Activated T-helper 1 cell treated with anti-CD3 and anti-CD28 coated beads, Interleukin-2, amount 50 U/mL, for 16 hours (primary cell): ENCODE measurements at regions not wholly inside any gene's neighbourhood (a gene's known extent, or its start where the extent isn't known, plus 50 kb on each side); places are given as distances from the start of the nearest gene placed in this dataset.
"Not testable (repeated sequence)": the region's sequence is repeated elsewhere in the genome, so short reads cannot be mapped to it uniquely, and the experiment has no call there.

ENCODE experiments used
- DNase-seq, 2 donors: peaks; one replicate each; pipeline ENCODE4 v3.0.0-alpha.2; 2020; ENCODE audit warnings: low read depth in 1 of 2, low spot score in 1 of 2

DNA sequence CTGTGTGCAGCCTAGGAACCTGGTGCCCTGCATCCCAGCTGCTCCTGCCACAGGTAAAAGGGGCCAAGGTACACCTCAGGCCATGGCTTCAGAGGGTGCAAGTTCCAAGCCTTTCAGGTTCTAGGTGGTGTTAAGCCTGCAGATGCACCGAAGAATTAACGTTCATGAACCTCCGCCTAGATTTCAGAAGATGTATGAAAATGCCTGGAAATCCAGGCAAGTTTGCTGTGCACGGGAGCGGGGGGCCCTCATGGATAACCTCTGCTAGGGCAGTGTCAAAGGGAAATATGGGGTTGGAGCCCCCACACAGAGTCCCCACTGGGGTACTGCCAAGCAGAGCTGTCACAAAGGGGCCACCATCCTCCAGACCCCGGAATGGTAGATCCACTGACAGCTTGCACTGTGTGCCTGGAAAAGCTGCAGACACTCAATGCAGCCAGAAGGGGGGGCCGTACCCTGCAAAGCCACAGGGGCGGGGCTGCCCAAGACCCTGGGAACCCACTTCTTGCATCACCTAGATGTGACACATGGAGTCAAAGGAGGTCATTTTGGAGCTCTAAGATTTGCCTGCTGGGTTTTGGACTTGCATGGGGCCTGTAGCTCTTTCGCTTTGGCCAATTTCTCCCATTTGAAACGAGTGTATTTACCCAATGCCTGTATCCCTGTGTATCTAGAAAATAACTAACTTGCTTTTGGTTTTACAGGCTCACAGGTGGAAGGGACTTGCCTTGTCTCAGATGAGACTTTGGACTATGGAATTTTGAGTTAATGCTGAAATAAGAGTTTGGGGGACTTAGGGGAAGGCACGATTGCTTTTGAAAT lies 145.2 kb upstream of the C1QTNF3 start:
- peak in 1 of 2 donors; percentile 36 for DNase-seq

DNA sequence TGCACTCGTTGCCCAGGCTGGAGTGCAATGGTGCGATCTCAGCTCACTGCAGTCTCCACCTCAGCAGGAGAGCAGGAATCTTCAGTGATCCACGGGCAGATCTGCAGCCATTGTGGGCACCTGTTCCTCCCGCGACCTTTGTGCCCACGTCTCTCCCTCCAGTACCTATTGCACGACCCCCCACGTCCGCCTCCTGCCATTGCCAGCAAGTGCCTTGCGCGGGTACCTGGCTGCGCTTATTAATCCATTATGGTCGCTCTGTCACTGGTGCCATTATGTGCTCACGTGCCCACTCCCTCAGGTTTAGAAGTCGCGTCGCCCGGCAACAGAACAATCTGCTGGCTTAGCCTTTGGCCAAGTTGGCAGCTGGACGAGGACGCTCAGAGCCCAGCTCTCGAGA lies 146.2 kb upstream of the C1QTNF3 start:
- DNase-seq = not testable (repeated sequence)

DNA sequence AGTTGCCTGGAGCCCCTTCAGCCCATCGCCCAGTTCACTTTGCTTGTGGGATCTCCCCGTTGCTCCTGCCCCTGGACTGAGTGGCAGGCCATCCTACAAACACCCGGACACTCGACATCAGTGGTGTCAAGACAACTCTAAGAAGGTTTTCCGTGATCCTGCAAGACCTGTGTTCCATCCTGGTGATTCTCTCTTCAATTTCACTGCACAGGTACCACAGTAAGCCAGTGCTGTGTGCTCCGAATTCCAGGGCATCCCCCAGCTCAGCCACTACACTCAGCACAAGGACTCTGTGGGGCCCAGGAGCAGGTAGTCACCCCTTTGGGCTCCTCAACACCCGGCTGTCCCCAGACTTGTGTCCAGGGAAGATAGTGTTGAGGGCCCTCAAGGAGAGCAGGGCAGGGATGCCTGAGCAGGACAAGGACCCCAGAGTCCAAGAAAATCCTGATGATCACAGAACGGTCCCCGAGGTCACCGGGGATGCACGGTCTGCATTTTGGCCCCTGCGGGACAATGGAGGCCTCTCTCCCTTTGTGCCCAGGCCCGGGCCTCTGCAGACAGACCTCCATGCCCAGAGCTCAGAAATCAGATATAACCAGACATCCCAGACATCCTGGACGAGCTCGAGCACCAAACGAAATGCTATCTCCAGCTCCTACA lies 146.9 kb upstream of the C1QTNF3 start:
- not testable (repeated sequence) for DNase-seq

DNA sequence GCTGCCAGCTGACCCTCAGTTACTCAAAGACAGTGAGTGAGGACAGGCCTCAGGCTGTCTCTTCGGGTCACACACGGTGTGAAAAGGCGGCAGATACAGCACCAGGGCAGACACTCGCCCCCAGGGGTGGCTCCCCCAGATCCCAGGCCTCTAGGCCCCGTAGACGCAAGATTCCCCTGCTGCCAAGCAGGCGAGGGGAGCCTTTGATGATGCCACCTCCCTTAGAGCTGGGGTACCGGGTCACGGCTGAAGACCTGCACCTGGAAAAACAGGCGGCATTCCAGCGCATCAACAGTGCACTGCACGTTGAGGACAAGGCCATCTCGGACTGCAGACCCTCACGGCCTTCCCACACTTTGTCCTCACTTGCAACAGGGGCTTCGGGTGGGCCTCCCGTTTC lies 147.5 kb upstream of the C1QTNF3 start:
- not testable (repeated sequence) for DNase-seq

DNA sequence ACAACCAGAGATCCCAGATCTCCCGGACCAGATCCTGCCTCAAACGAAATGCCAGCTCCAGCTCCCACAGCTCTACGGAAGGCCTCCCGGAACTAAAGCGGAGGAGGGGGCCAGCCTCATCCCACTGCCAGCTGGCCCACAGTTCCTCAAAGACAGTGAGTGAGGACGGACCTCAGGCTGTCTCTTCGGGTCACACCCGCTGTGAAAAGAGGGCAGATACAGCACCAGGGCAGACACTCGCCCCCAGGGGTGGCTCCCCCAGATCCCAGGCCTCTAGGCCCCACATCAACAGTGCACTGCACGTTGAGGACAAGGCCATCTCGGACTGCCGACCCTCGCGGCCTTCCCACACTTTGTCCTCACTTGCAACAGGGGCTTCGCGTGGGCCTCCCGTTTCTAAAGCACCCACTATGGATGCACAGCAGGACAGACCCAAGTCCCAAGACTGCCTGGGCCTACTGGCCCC lies 148.3 kb upstream of the C1QTNF3 start:
- peak in 1 of 2 donors; percentile 20 for DNase-seq

DNA sequence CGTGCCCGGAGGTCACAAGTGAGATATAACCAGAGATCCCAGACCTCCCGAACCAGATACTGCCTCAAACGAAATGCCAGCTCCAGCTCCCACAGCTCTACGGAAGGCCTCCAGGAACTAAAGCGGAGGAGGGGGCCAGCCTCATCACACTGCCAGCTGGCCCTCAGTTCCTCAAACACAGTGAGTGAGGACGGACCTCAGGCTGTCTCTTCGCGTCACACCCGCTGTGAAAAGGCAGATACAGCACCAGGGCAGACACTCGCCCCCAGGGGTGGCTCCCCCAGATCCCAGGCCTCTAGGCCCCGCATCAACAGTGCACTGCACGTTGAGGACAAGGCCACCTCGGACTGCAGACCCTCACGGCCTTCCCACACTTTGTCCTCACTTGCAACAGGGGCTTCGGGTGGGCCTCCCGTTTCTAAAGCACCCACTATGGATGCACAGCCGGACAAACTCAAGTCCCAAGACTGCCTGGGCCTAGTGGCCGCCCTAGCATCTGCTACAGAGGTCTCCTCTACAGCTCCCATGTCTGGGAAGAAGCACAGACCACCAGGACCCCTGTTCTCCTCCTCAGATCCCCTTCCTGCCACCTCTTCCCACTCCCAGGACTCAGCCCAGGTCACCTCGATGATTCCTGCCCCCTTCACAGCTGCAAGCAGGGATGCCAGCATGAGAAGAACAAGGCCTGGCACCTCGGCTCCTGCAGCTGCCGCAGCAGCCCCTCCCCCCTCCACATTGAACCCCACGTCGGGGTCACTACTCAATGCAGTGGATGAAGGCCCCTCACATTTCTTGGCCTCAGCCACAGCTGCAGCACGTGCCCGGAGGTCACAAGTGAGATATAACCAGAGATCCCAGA lies 149.3 kb upstream of the C1QTNF3 start:
- DNase-seq = not testable (repeated sequence)

DNA sequence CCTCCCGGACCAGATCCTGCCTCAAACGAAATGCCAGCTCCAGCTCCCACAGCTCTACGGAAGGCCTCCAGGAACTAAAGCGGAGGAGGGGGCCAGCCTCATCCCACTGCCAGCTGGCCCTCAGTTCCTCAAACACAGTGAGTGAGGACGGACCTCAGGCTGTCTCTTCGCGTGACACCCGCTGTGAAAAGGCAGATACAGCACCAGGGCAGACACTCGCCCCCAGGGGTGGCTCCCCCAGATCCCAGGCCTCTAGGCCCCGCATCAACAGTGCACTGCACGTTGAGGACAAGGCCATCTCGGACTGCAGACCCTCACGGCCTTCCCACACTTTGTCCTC lies 149.9 kb upstream of the C1QTNF3 start:
- DNase-seq = not testable (repeated sequence)

DNA sequence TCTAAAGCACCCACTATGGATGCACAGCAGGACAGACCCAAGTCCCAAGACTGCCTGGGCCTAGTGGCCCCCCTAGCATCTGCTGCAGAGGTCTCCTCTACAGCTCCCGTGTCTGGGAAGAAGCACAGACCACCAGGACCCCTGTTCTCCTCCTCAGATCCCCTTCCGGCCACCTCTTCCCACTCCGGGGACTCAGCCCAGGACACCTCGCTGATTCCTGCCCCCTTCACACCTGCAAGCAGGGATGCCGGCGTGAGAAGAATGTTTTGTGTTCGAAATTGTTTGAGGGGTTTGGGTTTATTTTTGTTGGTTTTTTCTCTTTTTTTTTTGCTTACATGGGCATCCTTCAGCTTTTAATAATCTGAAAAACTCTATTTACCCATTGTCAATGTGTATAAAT lies 150.3 kb upstream of the C1QTNF3 start:
- not testable (repeated sequence) for DNase-seq

DNA sequence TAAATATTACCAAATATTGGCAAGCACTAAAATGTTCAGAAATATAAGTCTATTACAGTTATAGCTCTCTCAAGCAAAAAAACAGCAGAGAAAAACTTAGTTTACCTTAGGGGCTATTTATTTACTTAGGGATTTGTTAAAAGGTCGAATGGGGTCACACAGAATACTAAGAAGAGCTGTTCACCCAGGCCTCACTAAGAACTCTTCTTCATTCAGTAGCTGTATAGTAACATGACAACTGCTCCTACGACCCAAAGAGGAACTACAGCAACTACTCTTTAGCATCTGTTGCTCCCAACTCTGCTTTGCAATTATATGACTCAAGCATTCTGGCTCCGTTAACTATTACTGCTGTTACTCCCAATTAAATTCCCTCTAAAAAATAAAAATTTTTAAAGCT lies 150.8 kb upstream of the C1QTNF3 start:
- DNase-seq = not testable (repeated sequence)

DNA sequence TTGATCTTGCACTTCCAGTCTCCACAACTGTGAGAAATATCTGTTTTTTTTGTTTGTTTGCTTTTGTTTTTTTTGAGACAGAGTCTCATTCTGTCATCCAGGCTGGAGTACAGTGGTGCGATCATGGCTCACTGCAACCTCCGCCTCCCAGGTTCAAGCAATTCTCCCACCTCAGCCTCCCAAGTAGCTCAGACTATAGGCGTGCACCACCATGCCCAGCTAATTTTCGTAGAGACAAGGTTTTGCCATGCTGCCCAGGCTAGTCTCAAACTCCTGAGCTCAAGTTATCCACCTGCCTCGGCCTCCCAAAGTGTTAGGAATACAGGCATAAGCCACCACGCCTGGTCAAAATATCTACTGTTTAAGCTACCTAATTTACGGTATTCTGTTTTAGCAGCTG lies 153.1 kb upstream of the C1QTNF3 start:
- not testable (repeated sequence) for DNase-seq

DNA sequence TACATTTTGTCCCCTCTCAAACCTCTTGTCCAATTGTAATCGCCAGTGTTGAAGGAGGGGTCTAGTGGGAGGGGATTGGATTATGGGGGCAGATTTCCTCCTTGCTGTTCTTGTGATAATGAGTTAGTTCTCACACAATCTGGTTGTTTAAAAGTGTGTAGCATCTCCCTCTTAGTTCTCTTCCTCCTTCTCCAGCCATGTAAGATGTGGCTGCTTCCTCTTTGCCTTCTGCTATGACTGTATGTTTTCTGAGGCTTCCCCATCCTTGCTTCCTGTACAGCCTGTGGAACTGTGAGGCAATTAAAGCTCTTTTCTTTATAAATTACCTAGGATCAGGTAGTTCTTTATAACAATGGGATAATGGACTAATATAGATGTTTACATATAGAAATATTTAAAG lies 162.3 kb upstream of the C1QTNF3 start:
- not testable (repeated sequence) for DNase-seq

DNA sequence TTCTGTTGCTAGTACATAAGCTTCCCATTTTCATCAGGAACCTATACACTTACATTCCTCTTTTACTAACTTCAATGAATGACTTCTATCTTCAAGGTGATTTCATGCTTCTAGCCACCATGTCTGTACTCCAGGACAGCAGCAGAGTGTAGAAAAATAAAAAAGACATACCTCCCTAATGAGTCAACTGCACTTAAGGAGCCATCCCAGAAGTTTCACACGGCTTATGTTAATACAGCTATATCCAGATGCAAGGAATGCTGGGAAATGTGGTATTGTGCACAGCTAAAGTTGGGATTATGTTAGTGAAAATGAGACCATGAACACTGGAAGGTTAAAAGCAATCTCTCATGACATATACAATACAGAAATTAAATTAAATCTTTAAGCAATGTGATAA lies 174.4 kb upstream of the C1QTNF3 start:
- DNase-seq = not testable (repeated sequence)

DNA sequence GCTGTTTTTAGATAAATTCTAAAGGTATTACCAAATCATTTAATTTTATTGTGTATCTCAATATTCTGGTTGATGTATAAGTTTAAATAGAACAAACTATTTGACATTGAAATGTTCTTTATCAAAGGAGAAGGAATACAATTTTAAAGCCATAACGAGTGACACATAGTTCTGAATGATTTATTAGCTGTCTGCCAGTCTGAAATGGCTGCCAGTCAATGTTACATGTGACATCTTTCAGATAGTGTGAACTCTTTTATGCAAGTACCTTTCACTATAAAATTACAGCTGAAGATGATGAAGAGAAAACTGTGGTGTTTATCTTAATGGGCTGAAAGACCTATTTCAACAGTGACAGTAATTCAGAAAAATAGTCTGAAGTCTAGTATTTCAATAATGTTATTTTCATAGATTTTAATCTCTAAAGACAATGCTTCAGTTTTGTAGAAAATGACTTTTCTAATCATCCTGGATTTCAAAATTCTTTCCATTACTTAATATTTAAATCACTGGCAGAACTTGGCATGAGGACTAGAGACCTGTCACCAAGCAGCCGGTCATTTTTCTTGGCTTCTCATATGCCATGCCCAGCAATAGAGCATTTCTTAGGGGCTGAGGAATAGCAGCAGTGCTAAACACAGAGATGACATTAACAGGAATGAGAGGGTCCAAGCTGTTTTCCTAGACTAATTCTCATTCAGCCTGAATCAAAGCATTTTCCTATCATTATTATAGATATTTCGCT lies 178.5 kb upstream of the C1QTNF3 start:
- DNase-seq = not testable (repeated sequence)

DNA sequence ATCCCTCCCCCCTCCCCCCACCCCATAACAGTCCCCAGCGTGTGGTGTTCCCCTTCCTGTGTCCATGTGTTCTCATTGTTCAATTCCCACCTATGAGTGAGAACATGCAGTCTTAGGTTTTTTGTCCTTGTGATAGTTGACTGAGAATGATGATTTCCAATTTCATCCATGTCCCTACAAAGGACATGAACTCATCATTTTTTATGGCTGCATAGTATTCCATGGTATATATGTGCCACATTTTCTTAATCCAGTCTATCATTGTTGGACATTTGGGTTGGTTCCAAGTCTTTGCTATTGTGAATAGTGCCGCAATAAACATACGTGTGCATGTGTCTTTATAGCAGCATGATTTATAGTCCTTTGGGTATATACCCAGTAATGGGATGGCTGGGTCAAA lies 180.1 kb upstream of the C1QTNF3 start:
- DNase-seq = not testable (repeated sequence)

DNA sequence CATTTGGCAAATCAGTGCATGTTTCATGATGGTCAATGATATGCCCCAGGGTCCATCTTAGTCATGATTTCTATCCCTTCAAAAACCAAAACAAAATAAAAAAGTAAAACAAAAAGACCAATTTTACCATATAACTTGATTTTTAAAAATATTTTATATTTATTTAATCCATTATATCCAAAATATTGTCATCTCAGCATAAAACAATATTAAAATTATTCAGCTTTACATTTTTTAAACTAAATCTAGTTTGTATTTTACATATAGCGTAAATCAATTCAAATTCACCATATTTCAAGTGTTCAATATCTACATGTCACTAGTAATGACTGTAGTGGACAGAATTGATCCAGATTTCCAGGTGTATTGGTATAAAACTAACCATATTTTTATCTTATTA lies 187.4 kb upstream of the C1QTNF3 start:
- not testable (repeated sequence) for DNase-seq

DNA sequence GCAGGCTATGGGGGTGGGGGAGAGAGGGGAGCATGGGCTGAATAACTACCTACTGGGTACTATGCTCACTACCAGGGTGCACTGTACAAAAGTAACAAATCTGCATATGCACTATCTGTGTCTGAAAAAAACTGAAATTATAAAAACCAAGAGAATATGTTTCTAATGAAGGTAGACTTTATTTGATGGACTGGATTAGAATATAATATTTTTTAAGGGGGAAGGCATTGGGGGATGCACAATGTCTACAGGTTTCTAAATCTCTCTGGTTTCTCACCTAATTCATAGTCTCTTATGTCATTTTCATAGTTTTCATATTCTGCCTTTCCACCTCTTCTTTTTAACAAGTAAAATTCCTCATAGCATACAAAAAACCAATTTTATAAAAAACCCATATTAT lies 200.8 kb upstream of the C1QTNF3 start:
- not testable (repeated sequence) for DNase-seq

DNA sequence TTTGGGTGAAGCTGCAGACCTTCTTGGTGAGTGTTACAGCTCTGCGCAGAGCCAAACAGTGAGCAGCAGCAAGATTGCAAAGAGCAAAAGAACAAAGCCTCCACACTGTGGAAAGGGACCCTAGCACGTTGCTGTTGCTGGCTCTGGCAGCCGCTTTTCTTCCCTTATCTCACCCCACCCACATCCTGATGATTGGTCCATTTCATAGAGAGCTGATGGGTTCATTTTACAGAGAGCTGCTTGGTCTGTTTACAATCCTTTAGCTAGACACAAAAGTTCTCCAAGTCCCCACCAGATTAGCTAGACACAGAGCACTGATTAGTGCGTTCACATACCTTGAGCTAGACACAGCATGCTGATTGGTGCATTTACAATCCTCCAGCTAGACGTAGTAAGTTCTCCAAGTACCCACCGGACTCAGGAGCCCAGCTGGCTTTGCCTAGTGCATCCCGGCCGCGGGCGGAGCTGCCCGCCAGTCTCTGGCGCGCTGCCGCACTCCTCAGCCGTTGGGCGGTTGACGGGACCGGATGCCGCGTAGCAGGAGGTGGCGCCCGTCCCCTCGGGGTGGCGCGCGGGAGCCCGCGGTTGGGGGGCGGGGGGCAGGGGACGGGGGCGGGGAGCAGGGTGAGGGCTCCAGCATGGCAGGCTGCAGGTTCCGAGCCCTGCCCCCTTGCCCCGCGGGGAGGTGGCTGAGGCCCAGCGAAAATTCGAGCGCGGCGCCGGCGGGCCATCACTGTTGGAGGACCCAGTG lies 201.4 kb upstream of the C1QTNF3 start:
- peak; percentile 54 to 72 for DNase-seq

DNA sequence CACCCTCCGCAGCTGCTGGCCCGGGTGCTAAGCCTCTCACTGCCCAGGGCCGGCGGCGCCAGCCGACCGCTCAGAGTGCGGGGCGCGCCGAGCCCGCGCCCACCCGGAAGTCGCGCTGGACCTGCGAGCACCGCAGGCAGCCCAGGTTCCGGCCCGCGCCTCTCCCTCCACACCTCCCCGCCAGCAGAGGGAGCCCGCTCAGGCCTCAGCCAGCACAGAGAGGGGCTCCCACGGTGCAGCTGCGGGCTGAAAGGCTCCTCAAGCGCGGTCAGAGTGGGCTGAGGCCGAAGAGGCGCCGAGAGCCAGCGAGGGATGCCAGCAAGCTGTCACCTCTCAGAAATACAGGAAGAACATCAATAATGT lies 202.0 kb upstream of the C1QTNF3 start:
- peak in 1 of 2 donors; percentile 37 for DNase-seq

DNA sequence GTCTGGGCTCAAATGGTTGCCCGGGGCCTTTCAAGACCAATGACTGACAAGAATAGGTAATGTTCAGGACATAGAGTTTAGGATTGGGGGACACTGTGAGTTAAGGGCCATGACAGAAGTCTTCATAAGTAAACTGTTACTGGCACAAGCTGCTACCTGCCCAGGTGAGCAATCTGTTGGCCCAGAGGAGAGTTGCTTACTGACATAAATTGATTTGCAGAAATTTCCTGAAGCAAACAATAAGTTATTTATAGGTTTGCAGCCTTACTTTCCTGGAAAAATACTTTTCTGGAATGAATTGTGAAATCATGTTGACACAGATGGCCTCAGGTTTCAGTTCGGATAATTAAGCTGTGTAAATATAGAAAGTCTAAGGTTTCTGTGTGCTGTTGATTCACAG lies 202.8 kb upstream of the C1QTNF3 start:
- not testable (repeated sequence) for DNase-seq

DNA sequence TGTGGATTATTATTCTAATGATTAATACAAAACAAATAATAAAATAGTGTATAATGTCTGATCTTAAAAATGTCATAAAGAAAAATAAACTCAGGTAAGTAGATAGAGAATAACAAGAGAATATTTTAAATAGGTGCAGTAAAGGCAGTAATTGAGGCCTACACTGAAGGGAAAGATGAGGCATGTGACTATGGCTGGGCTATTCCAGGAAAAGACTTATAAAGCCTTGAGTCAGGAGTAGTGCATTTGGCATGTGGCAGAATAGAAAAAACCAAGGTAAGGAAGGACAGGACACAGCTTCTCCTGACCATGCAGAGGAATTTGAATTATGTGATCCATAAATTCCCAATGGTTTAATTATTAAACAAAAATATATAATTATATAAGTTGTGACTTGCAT lies 215.6 kb upstream of the C1QTNF3 start:
- not testable (repeated sequence) for DNase-seq
